HEK293T (cell line): ENCODE measurements at regions not wholly inside any gene's neighbourhood (a gene's known extent, or its start where the extent isn't known, plus 50 kb on each side); places are given as distances from the start of the nearest gene placed in this dataset.

Experiments used
- ARNT ChIP-seq: fragments of 450-650 bp; IDR thresholded peaks from 2 replicates; pipeline ENCODE4 v1.6.1; 2017; ENCODE audit warnings: mild to moderate bottlenecking
- BHLHE40 ChIP-seq: fragments of 450-650 bp; IDR thresholded peaks from 2 replicates; pipeline ENCODE4 v1.6.1; 2016; ENCODE audit warnings: mild to moderate bottlenecking, moderate library complexity, borderline replicate concordance
- ELF4 ChIP-seq: fragments of 450-650 bp; IDR thresholded peaks from 2 replicates; pipeline ENCODE4 v1.6.1; 2017; ENCODE audit warnings: antibody characterized with exemption
- FOXK2 ChIP-seq: fragments of 450-650 bp; IDR thresholded peaks from 2 replicates; pipeline ENCODE4 v1.6.1; 2016; ENCODE audit warnings: mild to moderate bottlenecking
- FOXM1 ChIP-seq: fragments of 450-650 bp; IDR thresholded peaks from 2 replicates; pipeline ENCODE4 v1.6.1; 2017; ENCODE audit warnings: mild to moderate bottlenecking, borderline replicate concordance
- HDGF ChIP-seq: fragments of 450-650 bp; IDR thresholded peaks from 2 replicates; pipeline ENCODE4 v1.6.1; 2017; ENCODE audit warnings: antibody characterized with exemption, borderline replicate concordance
- L3MBTL2 ChIP-seq: fragments of 450-650 bp; conservative IDR thresholded peaks from 2 replicates; pipeline ENCODE4 v1.6.1; 2016; ENCODE audit warnings: mild to moderate bottlenecking
- LEF1 ChIP-seq: fragments of 450-650 bp; IDR thresholded peaks from 2 replicates; pipeline ENCODE4 v1.6.1; 2017; ENCODE audit warnings: mild to moderate bottlenecking, borderline replicate concordance
- SP1 ChIP-seq: fragments of 450-650 bp; IDR thresholded peaks from 2 replicates; pipeline ENCODE4 v1.6.1; 2017
- SUZ12 ChIP-seq: fragments of 450-650 bp; IDR thresholded peaks from 2 replicates; pipeline ENCODE4 v1.6.1; 2016; ENCODE audit warnings: mild to moderate bottlenecking
- TARDBP ChIP-seq: fragments of 450-650 bp; IDR thresholded peaks from 2 replicates; pipeline ENCODE4 v1.6.1; 2016
- ZNF384 ChIP-seq: fragments of 450-650 bp; IDR thresholded peaks from 2 replicates; pipeline ENCODE4 v1.6.1; 2016
- TF ChIP-seq, protein P1 (sequence below): fragments of 450-650 bp; IDR thresholded peaks from 2 replicates; pipeline ENCODE4 v1.6.1; 2016

DNA sequence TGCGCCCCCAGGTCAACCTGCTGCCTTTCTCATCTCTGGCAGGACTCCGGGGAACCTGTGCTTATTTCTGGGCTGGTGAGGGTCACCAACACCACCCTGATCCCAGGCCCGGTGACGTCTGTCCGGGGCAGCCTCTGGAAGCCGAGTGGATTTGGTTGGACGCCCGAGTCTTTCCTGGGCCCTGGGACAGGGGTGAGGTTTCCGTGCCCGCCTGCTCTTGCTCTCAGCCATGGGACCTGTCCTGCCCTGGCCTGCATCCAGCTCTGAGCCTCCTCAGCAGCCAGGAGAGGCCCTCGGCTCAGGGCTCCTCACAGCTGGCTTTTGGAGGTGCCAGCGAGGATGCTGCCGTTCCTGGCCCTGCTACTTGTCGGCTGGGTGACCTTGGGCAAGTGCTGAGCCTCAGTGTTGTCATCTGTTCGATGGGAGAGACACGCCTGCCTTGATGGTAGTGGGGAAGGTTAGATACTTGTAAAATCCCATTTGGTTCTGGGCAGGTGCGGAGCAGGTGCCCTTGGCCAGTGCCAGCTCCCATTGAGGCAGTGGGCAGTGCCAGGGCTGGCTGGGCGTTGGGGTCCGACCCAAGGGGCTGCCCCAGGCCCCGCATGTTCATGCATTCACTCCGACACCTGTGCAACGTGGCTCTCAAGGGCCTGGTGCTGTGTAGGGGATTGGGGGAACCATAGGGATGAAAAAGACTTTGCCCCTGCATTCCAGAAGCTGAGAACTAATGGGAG lies 58.9 kb upstream of the THY1 start:
- no peak for TF ChIP-seq FOXM1
- TF ChIP-seq ELF4, result no peak
- TF ChIP-seq FOXK2, result no peak
- TF ChIP-seq BHLHE40, result no peak
- no peak for TF ChIP-seq SP1
- TF ChIP-seq LEF1, result no peak
- TF ChIP-seq SUZ12, result no peak
- TF ChIP-seq TARDBP, result no peak
- TF ChIP-seq, protein P1, sequence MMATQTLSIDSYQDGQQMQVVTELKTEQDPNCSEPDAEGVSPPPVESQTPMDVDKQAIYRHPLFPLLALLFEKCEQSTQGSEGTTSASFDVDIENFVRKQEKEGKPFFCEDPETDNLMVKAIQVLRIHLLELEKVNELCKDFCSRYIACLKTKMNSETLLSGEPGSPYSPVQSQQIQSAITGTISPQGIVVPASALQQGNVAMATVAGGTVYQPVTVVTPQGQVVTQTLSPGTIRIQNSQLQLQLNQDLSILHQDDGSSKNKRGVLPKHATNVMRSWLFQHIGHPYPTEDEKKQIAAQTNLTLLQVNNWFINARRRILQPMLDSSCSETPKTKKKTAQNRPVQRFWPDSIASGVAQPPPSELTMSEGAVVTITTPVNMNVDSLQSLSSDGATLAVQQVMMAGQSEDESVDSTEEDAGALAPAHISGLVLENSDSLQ, result no peak
- TF ChIP-seq HDGF, result no peak
- no peak for TF ChIP-seq ZNF384
- TF ChIP-seq ARNT, result no peak
- TF ChIP-seq L3MBTL2, result no peak
